HG02938 (cell line): ENCODE measurements at regions not wholly inside any gene's neighbourhood (a gene's known extent, or its start where the extent isn't known, plus 50 kb on each side); places are given as distances from the start of the nearest gene placed in this dataset.

Source experiments
- ATAC-seq: cut with Tn5 transposase; IDR thresholded peaks from one replicate; pipeline ENCODE4 v1.9.1; 2021; ENCODE audit warnings: mild to moderate bottlenecking, moderate library complexity; ENCODE audit not compliant: unreplicated experiment

- ATAC-seq = no peak
Measured at GRCh38 chr1:87194271-87194774, 134.4 kb upstream of the LMO4 start.

- no peak for ATAC-seq
Measured at GRCh38 chr1:87194856-87195255, 133.8 kb upstream of the LMO4 start.

GRCh38 chr1:87196110-87196827 lies 132.4 kb upstream of the LMO4 start:
- ATAC-seq = no peak

GRCh38 chr1:87197156-87197555 lies 131.5 kb upstream of the LMO4 start:
- no peak for ATAC-seq

GRCh38 chr1:87197641-87198040 lies 131.0 kb upstream of the LMO4 start:
- no peak for ATAC-seq

GRCh38 chr1:87200875-87201638 lies 127.6 kb upstream of the LMO4 start:
- no peak for ATAC-seq

GRCh38 chr1:87201768-87202167 lies 126.9 kb upstream of the LMO4 start:
- no peak for ATAC-seq

- ATAC-seq = no peak
Measured at GRCh38 chr1:87202451-87202850, 126.2 kb upstream of the LMO4 start.

- ATAC-seq = peak; percentile 88
Measured at GRCh38 chr1:87202922-87203655, 125.6 kb upstream of the LMO4 start.

- ATAC-seq = no peak
Measured at GRCh38 chr1:87203904-87204303, 124.8 kb upstream of the LMO4 start.

- ATAC-seq = no peak
Measured at GRCh38 chr1:87204441-87204840, 124.2 kb upstream of the LMO4 start.

- ATAC-seq = no peak
Measured at GRCh38 chr1:87204921-87205320, 123.8 kb upstream of the LMO4 start.

- ATAC-seq = no peak
Measured at GRCh38 chr1:87206044-87206831, 122.4 kb upstream of the LMO4 start.

GRCh38 chr1:87208080-87208479 lies 120.6 kb upstream of the LMO4 start:
- no peak for ATAC-seq

GRCh38 chr1:87208931-87209330 lies 119.7 kb upstream of the LMO4 start:
- ATAC-seq = no peak

- no peak for ATAC-seq
Measured at GRCh38 chr1:87210151-87210550, 118.5 kb upstream of the LMO4 start.

GRCh38 chr1:87212431-87213134 lies 116.1 kb upstream of the LMO4 start:
- ATAC-seq = no peak

- no peak for ATAC-seq
Measured at GRCh38 chr1:87213135-87213515, 115.6 kb upstream of the LMO4 start.

GRCh38 chr1:87215592-87215991 lies 113.1 kb upstream of the LMO4 start:
- ATAC-seq = no peak

- no peak for ATAC-seq
Measured at GRCh38 chr1:87218618-87219017, 110.1 kb upstream of the LMO4 start.
